ENCODE measurements at regions not wholly inside any gene's neighbourhood (a gene's known extent, or its start where the extent isn't known, plus 50 kb on each side); places are given as distances from the start of the nearest gene placed in this dataset.

DNA sequence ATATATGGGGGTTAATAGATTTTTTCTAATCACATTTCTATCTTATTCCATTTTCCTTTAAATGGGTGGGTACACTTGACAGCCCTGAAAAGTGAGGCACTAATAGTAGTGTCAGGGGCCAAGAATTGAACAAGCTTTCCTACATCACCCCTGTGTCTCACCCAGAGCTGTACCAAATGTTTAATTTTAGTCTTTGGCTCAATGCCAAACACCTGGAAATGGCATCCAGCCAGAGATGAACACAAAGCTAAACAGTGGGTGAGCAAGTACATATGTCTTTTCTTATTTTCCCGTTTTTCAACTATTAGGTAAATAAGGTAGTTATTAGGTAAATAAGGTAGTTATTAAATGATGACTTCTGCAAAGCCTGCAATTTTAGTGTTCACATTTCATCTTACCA lies 276.3 kb upstream of the ERBB4 start:
- TF ChIP-seq, protein P1, sequence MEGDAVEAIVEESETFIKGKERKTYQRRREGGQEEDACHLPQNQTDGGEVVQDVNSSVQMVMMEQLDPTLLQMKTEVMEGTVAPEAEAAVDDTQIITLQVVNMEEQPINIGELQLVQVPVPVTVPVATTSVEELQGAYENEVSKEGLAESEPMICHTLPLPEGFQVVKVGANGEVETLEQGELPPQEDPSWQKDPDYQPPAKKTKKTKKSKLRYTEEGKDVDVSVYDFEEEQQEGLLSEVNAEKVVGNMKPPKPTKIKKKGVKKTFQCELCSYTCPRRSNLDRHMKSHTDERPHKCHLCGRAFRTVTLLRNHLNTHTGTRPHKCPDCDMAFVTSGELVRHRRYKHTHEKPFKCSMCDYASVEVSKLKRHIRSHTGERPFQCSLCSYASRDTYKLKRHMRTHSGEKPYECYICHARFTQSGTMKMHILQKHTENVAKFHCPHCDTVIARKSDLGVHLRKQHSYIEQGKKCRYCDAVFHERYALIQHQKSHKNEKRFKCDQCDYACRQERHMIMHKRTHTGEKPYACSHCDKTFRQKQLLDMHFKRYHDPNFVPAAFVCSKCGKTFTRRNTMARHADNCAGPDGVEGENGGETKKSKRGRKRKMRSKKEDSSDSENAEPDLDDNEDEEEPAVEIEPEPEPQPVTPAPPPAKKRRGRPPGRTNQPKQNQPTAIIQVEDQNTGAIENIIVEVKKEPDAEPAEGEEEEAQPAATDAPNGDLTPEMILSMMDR (IDR thresholded peaks at IDR 0.05; ENCODE audit: low read depth, low read length), result no peak
- TF ChIP-seq EZH2phosphoT487 (IDR thresholded peaks at IDR 0.05; ENCODE audit: low read depth), result no peak

Measured in OCI-LY3 (cell line).